HG02981 (cell line): ENCODE measurements at regions not wholly inside any gene's neighbourhood (a gene's known extent, or its start where the extent isn't known, plus 50 kb on each side); places are given as distances from the start of the nearest gene placed in this dataset.

Experiments
- ATAC-seq: cut with Tn5 transposase; IDR thresholded peaks from one replicate; pipeline ENCODE4 v1.9.1; 2021; ENCODE audit warnings: mild to moderate bottlenecking, moderate library complexity; ENCODE audit not compliant: unreplicated experiment

DNA sequence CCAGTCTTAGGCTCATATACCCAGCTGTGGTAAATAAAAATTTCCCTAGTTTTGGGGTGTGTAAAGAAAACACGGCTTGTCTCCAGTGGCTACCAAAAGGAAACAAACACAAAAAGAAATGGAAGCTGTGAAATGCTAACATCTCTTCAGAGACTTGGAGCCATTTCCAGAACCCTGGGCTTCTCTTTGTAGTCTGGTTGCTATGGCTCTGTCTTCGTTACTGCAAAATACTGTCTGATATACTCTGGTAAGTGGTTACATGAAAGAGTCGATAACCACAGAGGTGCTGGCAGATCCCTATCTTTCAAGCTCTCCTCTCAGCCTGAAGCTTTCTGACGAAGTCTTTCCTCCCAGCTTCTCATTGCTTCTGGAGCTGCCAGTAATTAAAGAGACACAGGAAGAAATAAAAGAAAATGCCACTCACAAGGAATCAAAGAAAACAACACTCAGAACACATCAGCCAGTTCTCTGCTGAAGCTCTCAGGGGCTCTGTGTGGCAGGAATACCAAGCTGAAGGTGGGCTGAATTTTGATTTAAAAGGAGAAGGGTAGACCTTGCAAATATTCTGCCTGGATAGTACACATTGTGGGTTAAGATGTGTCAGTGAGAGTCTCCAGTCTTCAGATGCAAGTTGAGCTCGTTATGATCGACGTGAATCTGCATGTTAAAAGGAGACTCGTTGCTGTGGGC is 107.6 kb upstream of the FAM9C start:
- ATAC-seq = no peak

DNA sequence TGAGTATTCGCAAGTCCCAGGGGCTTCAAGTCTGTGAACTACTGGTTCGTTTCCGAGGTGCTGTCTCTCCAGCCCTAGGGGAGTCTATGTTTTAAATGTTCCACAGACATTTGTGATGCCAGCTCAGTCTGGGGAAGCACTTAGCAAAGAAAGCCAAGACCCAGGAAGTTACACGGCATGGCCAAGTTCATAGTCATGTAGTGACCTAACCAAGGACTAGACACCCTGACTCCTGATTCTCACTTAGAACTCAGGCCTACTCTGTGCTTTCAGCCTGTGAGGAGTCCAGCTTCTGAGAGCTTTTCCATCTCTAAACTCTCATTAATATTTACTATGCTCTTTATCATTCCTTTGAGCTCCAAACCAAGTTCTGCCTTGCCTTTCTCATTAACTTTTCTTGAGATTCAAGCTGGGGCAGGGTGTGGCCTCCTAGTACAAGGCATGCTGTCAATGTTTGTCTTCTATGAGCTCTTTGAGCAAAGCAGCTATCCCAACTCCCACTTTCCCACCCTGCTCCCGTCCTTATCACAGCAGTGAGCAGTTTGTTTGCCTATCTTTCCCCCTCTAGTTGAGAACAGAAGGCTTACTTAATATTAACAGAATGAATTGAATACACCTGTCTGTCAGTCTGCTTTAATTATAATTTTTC is 105.4 kb upstream of the FAM9C start:
- no peak for ATAC-seq

DNA sequence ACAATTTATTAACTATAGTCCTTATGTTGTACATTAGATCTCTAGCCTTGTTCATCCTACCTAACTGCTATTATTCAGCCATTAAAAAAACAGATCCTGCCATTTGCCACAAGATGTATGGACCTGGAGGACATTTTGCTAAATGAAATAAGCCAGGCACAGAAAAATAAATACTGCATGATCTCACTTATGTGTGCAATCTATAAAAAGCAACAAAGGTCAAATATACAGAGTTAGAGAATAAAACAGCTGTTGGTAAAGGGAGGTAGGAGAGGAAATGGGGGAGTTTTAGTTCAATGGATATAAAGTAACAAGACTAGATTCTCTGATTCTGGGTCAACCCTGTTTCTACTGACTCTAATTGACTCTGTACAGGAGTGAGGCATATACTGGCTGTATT is 103.3 kb upstream of the FAM9C start:
- ATAC-seq = no peak

DNA sequence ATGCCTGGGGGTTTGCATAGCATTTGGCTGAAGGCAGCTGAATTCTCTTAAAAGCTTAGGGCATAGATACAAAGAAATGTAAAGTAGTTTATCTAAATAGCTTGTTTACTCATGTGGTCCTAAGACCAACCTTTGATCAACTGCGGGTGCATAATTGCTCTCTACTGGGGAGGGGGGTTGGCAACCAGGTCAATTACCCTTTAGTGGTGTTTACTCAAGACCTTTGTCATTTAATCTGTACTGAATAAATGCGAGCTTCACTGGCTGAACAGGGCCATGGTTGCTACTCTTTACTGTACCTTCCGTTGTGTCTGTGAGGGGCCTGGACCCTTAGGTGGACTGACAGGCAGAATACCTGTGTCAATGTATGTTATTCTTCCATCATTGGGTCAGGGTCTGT is 102.7 kb upstream of the FAM9C start:
- ATAC-seq = no peak

DNA sequence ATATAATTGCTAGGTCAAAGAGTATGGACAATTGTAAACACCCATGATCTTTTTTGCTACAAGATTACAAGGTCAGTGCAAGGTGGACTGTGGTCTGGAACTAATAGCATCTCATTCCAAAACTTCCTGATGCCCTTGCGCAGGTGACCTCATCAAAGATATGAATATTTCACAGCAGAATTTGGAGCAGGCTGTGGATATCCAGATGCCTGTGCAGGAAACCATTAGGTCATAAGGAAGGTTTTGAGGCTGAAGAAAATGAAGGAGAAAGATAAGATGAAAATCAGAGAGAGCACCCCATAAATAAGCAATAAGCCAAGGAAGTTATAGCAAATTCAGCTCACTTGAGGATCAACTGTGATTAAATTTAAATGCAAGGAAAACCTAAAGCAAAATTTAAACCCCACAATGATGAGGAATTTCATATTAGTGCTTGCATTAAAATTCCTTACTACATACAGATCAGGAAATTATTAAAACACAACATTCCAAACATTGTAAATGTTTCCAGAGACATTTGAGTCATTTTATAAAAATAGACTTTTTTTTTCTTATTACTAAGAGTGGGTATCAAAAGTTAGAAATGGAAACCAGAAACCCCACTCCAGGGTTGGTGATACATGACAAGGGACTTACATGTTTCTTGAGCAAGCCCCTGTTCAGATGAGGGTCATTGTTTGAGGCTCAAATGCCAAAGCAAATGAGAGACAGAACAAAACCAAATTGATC is 100.7 kb upstream of the FAM9C start:
- ATAC-seq = no peak

DNA sequence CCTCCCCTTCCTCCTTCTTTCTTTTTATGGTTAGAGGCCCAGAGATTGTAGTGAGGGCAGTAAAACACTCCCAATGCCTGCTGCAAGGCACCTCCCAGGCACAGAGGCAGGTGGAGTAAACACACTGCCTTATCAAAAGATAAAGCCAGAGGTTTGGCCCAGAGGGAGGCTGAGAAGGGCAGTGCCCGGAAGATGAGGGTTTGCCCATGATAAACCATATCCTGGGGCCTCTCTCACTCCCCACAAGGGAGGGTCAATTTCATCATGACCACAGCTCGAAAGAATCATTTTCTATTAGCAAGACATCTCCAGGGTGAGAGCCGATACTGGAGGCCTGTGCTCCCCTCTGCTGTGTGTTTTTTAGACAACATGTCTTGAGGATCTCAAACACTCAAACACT is 98.5 kb upstream of the FAM9C start:
- no peak for ATAC-seq

DNA sequence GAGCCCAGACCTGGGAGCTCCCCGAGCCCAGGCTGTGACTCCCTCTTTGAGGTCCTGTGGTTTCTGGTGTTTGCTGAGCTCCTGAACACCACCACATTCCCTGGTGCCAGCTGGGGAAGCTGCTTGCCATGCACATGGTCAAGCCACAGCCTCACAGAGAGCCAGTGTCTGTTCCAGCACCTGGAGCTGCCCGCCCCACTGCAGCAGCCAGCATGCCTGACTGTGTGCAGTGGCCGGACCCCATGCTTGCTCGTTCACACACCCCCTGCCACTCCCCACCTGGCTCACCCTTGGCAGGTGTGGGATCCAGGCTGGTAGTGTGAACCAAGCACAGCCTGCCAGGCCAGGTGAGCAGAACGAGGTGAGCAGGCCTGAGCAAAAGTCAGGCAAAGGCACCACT is 95.6 kb upstream of the FAM9C start:
- ATAC-seq = no peak

DNA sequence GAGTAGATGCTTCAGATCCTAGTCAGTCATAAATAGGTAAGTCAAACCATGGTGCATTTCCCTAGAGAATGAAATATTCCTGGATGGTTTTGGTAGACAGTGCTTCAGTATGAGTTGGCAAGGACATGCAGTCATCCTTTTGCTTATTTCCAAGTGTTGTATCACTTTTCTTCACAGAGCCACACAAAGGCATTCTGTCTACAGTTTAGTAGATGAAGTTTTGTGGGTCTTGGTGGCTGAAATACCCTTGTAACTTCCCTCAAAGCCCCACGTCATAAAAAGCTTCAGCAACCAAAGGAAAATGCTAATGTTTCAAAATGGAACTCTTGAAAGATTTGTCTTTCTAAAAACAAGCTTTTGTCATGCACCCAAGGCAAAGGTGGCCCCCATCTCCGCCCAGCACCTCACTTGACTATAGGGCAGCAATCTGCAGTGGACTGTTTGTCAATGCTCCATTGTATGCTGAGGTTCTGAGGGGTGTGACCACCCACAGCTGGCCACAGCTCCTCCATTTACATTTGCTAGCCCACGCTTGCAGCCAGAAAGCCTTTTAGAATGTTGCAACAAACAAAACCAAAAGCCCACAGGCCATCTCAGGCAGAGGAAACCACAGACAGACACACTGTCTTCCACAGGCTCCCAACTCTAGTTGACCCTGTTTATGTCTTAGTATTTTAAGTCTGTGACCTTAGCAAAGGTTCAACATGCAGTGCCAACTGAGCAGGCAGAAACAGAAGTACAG is 87.1 kb upstream of the FAM9C start:
- ATAC-seq = no peak

DNA sequence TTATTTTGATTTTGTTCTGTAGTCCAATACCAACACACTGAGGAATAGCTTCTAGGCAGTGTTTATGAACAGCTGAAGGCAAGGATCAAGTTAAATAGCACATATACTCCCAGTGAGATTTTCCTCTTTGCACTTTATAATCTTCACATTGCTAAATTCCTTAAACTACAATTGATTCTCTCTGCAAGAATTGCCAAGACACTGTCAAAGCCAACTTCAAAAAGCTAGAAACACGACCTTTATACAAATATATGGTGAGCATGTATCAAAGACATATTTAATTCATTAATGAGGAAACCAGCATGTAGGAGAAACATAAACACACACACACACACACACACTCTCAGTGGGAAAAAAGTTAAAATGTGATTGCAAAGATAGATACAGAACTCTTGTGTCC is 86.4 kb upstream of the FAM9C start:
- no peak for ATAC-seq

DNA sequence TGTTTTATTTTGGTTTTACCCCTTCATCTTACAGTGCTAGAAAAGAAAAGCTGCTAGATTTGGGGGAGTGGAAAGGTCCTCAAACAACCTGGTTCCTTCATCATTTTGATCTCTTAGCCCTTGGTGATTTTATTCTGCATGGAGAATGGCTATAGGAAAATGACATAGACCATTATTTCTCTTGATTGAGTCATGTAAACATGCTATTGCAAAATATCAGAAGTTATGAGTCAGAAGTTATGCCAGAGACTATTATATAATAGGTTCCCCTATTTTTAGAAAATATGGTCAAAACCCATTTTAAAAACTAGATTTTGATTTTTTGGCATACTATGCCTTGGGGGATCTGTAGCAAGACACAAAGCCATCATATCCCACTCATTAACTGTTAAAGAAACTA is 83.7 kb upstream of the FAM9C start:
- ATAC-seq = no peak

DNA sequence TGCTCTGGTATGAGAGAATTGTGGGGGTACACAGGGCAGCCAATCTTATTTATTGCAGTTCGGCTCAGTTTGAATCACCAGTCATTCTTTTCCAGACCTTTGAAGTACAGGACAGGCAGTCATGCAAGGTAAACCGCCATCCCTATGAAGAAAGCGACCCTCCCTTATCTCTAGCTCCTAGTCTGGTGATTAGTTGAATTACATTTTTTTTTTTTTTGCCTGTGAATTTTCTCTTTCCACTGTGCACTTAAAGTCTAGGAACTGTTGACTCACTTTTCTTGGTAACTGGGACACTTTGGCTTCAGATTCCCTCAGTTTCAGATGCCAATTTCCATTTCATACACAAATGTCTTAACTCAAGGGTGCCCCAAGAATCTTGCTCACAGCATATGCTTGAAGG is 82.4 kb upstream of the FAM9C start:
- no peak for ATAC-seq

DNA sequence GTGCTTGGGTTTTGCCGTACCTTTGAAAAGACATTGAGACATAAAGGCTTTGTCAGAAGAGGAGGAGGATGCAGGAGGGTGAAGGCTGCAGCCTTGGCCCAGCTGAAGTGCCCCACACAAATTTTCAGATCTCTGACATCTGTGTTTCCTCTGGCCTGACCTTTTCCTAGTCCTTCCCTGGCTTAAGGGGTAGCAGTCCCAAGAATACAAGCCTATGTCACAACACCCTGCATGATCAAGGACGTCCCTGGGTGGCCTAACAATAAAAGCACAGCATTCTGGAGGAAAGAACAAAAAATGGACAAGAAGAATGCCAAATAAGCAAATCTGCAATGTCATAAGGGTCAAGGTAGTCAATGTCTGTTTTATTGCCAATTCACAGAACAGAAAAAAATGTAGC is 80.8 kb upstream of the FAM9C start:
- ATAC-seq = no peak

DNA sequence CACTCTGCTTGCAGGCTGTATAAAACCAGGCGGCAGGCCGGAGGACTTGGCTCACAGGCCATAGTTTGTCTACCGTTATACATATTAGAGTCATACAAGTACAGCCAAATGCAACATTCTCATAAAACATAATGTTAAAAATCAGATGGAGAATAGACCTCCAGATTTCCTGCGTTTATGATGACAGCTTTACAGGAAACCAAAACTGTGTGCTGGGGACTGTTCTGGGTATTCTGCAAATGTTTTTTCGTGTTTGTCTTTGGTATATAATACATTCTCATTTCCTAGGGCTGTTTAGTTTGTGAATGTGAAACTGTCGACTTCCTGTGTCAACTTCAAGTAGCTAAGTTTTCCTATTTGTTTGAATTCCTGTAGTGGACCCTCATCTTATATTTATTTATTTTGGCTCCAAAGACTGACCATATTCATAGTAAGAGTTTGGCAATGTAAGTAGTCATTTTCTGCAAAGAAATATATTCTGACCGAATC is 79.5 kb upstream of the FAM9C start:
- ATAC-seq = no peak

DNA sequence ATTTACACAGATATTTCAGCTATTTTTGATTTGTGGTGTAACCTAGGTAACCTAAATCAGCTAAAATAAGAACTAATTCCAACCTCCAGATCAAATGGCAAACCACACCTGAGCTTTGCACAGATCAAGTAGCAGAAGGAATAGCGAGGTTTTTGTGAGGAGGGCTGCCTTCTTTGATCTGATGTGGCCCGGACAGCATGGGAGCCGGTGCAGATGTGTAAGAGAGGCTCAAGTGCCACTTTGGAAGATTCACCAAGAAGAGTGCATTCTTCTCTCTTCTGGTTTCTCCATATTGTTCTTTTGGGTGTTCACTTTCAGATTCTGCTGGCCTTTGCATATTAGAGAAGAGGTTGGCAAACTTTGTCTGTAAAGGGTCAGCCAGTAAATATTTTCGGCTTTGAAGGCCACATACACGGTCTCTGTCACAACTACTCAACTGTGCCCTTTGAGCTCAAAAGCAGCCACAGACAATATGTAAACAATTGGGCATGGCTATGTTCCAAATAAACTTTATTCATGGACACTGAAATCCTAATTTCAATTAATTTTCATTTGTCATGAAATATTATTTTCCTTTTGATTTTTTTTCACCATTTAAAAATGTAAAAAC is 78.9 kb upstream of the FAM9C start:
- ATAC-seq = no peak

DNA sequence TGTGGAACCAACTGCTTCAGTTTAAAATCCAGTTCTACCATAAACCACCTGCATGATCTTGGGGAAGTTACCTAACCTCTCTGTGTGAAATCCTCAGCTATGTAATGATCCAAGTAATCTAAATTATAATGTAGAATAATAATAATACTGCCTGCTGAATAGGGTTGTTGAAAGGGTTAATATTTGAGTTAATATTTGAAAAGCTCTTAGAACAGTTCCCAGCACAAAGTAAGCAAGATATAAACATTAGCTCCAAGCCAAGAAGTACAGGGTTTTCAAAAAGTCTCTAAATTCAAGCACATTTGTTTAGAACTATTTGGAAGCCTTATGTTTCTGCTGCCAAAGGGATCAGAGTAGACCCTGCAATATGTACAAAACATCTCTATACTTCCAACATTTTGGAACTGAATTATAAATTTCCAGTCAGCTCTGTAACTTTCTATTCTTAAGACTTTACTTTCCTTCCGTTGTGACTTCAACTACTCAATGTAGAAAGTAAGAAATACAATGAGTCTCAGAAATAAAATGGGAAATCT is 76.7 kb upstream of the FAM9C start:
- no peak for ATAC-seq

DNA sequence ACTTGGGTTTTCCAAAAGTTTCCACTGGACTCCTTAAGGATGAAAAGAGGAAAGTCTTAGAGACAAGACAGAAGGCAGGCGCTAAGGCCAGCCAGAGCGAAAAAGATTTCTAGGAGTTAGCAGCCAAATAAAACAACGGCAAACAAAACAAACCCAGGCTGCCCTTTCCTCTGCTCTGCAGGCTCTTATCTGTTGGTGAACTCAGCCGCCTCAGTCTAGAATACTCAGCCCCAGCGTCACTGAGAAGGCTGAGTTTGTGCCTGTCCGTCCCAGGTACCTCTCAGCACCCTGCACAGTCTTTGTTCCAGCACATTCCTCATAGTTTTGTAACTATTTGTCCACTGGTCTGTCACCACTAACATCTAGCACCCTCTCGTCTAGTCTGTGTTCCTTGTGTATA is 75.6 kb upstream of the FAM9C start:
- no peak for ATAC-seq

DNA sequence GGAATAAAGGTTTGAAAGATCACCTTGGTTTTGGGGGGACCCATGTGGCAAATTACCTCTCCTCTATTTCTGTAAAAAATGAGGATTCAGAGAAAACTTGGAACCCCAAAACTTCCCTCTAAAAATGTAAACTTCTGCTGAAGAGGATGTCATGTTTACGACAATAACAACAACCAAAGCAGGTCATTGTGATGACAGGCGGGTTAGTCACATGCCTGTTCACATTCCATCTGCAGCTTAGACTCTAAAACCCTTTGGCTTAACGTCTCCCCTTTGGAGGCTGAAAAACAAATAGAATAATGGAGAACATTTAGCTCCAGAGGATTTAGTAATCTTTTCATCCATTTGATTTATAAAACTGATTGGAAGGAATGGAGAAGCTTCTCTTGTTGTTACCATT is 75.0 kb upstream of the FAM9C start:
- ATAC-seq = no peak

DNA sequence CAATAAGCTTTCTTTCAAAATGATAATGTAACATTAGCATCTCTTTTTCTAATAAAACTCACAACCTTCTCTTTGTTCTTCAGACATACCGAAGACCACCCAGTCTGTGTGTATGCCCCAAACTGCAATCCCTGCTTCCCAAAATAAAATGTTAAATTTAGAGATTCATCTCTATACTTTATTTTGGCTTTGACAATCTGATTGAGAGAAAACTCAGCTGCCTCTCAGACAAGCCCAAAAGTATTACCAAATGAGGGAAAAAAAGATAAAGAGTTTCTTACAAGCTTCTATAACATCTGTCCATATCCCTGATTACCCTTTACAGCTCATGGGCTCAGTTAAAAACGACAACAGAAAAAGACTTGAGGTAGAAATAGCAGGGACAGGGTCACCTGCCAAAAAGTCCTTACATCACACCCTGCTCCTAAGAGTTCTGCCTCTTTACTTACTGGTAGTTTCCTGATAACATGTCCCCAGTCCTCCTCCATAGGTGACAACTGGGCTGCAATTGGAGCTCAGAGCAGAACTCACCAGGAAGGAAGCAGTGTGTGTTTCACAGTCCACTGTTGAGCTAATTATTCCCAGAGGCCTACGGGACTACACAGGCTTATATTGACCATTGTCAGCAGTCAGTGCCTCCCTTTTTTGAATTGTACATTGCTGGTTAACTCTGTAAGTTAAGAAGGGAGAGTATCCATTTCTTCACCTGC is 70.9 kb upstream of the FAM9C start:
- no peak for ATAC-seq

DNA sequence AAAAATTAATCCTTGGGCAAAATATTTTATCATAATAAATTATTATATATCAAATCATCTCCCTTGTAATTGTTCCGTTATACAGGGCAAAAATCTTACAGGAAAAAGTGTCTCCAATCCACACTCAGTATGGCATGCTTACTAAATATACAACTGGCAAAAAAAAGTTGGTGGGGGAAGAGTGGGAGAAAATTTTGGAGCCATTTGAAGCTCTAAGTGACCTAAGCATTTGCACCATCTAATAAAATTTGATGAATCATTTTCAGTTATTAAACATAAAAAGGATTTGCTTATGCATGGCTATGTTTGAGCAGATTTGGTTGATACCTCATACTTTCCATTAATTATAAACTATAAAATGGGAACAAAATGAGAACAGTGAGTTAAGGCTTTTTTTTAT is 68.1 kb upstream of the FAM9C start:
- no peak for ATAC-seq
